22Rv1 (cell line): ENCODE measurements at regions not wholly inside any gene's neighbourhood (a gene's known extent, or its start where the extent isn't known, plus 50 kb on each side); places are given as distances from the start of the nearest gene placed in this dataset.
"Not testable (repeated sequence)": the region's sequence is repeated elsewhere in the genome, so short reads cannot be mapped to it uniquely, and the experiment has no call there.

Experiments
- H3K27ac ChIP-seq: fragments of 450-650 bp; 2 replicates; pipeline ENCODE4 v1.5.1; 2017
- CTCF ChIP-seq: fragments of 450-650 bp; IDR thresholded peaks from 2 replicates; pipeline ENCODE4 v1.5.1; 2017; ENCODE audit warnings: mild to moderate bottlenecking
- ZFX ChIP-seq: fragments of 450-650 bp; IDR thresholded peaks from 2 replicates; pipeline ENCODE4 v1.6.1; 2017; ENCODE audit warnings: antibody characterized with exemption, borderline replicate concordance

- no peak overlapping the region for H3K27ac ChIP-seq
- TF ChIP-seq ZFX, result no peak
- no peak for TF ChIP-seq CTCF
Observed at GRCh38 chr20:30811885-30812671, 445.4 kb upstream of the DEFB115 start.

- TF ChIP-seq ZFX, result no peak
- no peak for TF ChIP-seq CTCF
- H3K27ac ChIP-seq, result no peak overlapping the region
Observed at GRCh38 chr20:30812739-30813411, 444.6 kb upstream of the DEFB115 start.

GRCh38 chr20:30813412-30814311 is 443.8 kb upstream of the DEFB115 start:
- H3K27ac ChIP-seq, result not testable (repeated sequence)

GRCh38 chr20:30814312-30814639 is 443.2 kb upstream of the DEFB115 start:
- H3K27ac ChIP-seq, result not testable (repeated sequence)

GRCh38 chr20:30815027-30815576 is 442.4 kb upstream of the DEFB115 start:
- not testable (repeated sequence) for H3K27ac ChIP-seq

GRCh38 chr20:30815577-30816181 is 441.8 kb upstream of the DEFB115 start:
- TF ChIP-seq ZFX (no peak), CTCF (no peak)
- no peak overlapping the region for H3K27ac ChIP-seq

- no peak overlapping the region for H3K27ac ChIP-seq
- no peak for TF ChIP-seq CTCF
- no peak for TF ChIP-seq ZFX
Observed at GRCh38 chr20:30816182-30816645, 441.2 kb upstream of the DEFB115 start.

- not testable (repeated sequence) for H3K27ac ChIP-seq
Observed at GRCh38 chr20:30821615-30822014, 435.8 kb upstream of the DEFB115 start.

GRCh38 chr20:30824666-30825065 is 432.8 kb upstream of the DEFB115 start:
- H3K27ac ChIP-seq, result not testable (repeated sequence)

- not testable (repeated sequence) for H3K27ac ChIP-seq
Observed at GRCh38 chr20:30845923-30846322, 411.5 kb upstream of the DEFB115 start.

- not testable (repeated sequence) for H3K27ac ChIP-seq
Observed at GRCh38 chr20:30868271-30868670, 389.2 kb upstream of the DEFB115 start.

GRCh38 chr20:30871127-30871526 is 386.3 kb upstream of the DEFB115 start:
- not testable (repeated sequence) for H3K27ac ChIP-seq

GRCh38 chr20:30872252-30872651 is 385.2 kb upstream of the DEFB115 start:
- H3K27ac ChIP-seq, result not testable (repeated sequence)

GRCh38 chr20:30875868-30876267 is 381.6 kb upstream of the DEFB115 start:
- H3K27ac ChIP-seq, result not testable (repeated sequence)
